ENCODE measurements at regions not wholly inside any gene's neighbourhood (a gene's known extent, or its start where the extent isn't known, plus 50 kb on each side); places are given as distances from the start of the nearest gene placed in this dataset.
"Not testable (repeated sequence)": the region's sequence is repeated elsewhere in the genome, so short reads cannot be mapped to it uniquely, and the experiment has no call there.

- no peak for DNase-seq (ENCODE audit: low read depth, low spot score)
- BruUV-seq (replicated peaks): no TSS peak
- no peak for FAIRE-seq
- no peaks in the 10 kb centered on the region for H3K4me1 ChIP-seq (ENCODE audit: control insufficient read depth, extremely low read depth, insufficient read depth, low read length)
- intact Hi-C loops (cut with micrococcal nuclease): no loop called here
- CTCF ChIA-PET: no interaction called here
- no peak overlapping the region for H3K4me2 ChIP-seq (ENCODE audit: insufficient read depth, low read length)
- POLR2A ChIA-PET: no interaction called here
- H3K79me2 ChIP-seq (ENCODE audit: control insufficient read depth, insufficient read depth, low read length): no peaks in the 10 kb centered on the region
- no peaks in the 10 kb centered on the region for H3K27me3 ChIP-seq (ENCODE audit: control insufficient read depth in 2 of 2, insufficient read depth in 2 of 2, low read length in 2 of 2)
- no peaks in the 10 kb centered on the region for H4K20me1 ChIP-seq (replicated peaks; ENCODE audit: control insufficient read depth, extremely low read depth, insufficient read depth, low read length)
- H3K9ac ChIP-seq (replicated peaks; ENCODE audit: extremely low read depth, insufficient read depth, low read length): no peak overlapping the region
- H2AFZ ChIP-seq (ENCODE audit: low read depth, low read length): no peak overlapping the region
- H3K36me3 ChIP-seq (ENCODE audit: control insufficient read depth in 2 of 2, extremely low read depth in 1 of 2, insufficient read depth in 2 of 2, low read length in 2 of 2): no peaks in the 10 kb centered on the region
- H3K4me3 ChIP-seq (replicated peaks in 1 of 3; ENCODE audit: insufficient read depth in 1 of 3, low read depth in 1 of 3, low read length in 3 of 3): no peak overlapping the region
- H3K9me3 ChIP-seq (replicated peaks; ENCODE audit: control insufficient read depth, insufficient read depth, low read length): no peaks in the 10 kb centered on the region
- H3K27ac ChIP-seq (ENCODE audit: insufficient read depth, low read depth, low read length): no peak overlapping the region
- no peaks in the 10 kb centered on the region for H3K9me1 ChIP-seq (replicated peaks; ENCODE audit: control insufficient read depth, extremely low read depth, insufficient read depth, low read length)
- dilution Hi-C loops (cut with MboI; ENCODE audit: extremely low pct_ligation_motif_present, low sequenced_read_pairs): no loop called here
- TF ChIP-seq FOS (IDR thresholded peaks at IDR 0.05; ENCODE audit: borderline replicate concordance, insufficient read depth, low read length) (no peak), GATA2 (IDR thresholded peaks at IDR 0.05; ENCODE audit: insufficient read depth, insufficient read length, low read depth, low read length) (no peak), MYC (IDR thresholded peaks at IDR 0.05; ENCODE audit: low read depth, low read length) (no peak), JUN (IDR thresholded peaks at IDR 0.05; ENCODE audit: borderline replicate concordance, insufficient read depth, insufficient read length, low read depth) (no peak), POLR2A (IDR thresholded peaks at IDR 0.05; ENCODE audit: low read depth, low read length) (no peak)
These were observed 96.6 kb upstream of the LRPAP1 start for GRCh38 chr4:3628868-3629175.

DNA sequence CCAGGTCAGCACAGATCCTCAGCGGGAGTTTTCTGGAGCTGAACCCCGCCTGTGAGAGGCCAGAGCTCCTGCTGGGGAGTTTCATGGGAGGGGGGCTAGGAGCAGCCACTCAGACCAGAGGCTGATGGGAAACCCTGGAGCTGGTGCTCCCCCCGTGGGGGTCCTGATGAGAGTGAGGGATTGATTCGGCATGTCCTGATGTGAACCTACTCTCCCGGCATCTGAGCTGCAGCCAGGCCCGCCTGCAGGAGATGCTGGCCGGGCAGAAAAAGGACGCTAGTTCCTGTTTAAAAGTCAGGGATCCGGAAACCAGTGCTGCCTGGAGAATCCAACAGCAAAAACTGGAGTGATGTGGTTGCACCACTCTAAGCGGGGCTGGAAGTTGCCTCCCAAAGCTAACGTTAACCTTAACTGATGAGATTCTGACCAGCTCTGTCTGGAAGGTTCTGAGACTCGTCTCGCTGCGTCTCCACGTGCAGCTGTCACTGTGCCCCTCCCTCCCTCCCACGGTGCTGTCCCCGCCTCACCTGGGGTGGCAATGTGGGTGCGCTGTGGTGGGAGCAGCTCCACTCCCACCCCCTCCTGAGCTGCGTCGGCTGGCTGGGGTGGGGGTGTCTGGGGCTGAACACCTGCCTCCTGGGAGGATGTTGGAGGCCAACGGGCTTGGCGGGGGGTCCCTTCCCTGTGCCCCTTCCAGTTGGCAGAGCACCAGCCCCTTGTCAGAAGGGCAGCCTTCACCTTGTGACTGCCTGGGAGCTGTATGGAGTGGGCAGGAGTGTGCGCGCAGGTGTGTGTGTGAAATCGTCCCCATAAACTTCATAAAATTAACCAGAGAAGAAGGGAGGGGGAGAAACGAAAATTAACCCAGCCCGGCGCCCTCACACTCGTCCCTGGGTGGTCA, 96.0 kb upstream of the LRPAP1 start:
- H3K36me3 ChIP-seq (ENCODE audit: control insufficient read depth in 2 of 2, extremely low read depth in 1 of 2, insufficient read depth in 2 of 2, low read length in 2 of 2); CTCF ChIA-PET; H3K9ac ChIP-seq (replicated peaks; ENCODE audit: extremely low read depth, insufficient read depth, low read length); H3K79me2 ChIP-seq (ENCODE audit: control insufficient read depth, insufficient read depth, low read length); H3K27ac ChIP-seq (ENCODE audit: insufficient read depth, low read depth, low read length); H4K20me1 ChIP-seq (replicated peaks; ENCODE audit: control insufficient read depth, extremely low read depth, insufficient read depth, low read length); H3K9me3 ChIP-seq (replicated peaks; ENCODE audit: control insufficient read depth, insufficient read depth, low read length); BruUV-seq (replicated peaks); H3K4me2 ChIP-seq (ENCODE audit: insufficient read depth, low read length); intact Hi-C loops (cut with micrococcal nuclease); H2AFZ ChIP-seq (ENCODE audit: low read depth, low read length); DNase-seq (ENCODE audit: low read depth, low spot score); H3K27me3 ChIP-seq (ENCODE audit: control insufficient read depth in 2 of 2, insufficient read depth in 2 of 2, low read length in 2 of 2); H3K4me1 ChIP-seq (ENCODE audit: control insufficient read depth, extremely low read depth, insufficient read depth, low read length); dilution Hi-C loops (cut with MboI; ENCODE audit: extremely low pct_ligation_motif_present, low sequenced_read_pairs); H3K9me1 ChIP-seq (replicated peaks; ENCODE audit: control insufficient read depth, extremely low read depth, insufficient read depth, low read length); POLR2A ChIA-PET; H3K4me3 ChIP-seq (replicated peaks in 1 of 3; ENCODE audit: insufficient read depth in 1 of 3, low read depth in 1 of 3, low read length in 3 of 3); FAIRE-seq: not testable (repeated sequence)

DNA sequence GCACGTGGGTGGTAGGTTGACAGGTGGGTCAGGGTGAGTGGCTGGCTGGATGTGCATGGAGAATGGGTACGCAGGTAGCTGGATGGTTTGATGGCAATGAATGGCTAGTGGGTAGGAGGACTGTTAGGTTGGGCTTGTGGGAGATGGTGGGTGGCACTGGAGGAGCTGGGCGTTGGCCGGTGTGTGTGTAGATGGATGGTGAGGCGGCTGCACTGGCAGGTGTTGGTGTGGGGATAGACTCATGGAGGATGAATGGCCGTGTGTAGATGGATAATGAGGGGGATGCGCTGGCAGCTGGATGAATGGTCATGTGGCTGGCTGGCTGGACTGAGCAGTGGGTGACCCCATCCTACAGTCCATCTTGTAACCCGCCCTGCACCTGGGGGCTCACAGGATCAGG, 95.2 kb upstream of the LRPAP1 start:
- H2AFZ ChIP-seq (ENCODE audit: low read depth, low read length); intact Hi-C loops (cut with micrococcal nuclease); H3K4me1 ChIP-seq (ENCODE audit: control insufficient read depth, extremely low read depth, insufficient read depth, low read length); BruUV-seq (replicated peaks); H3K9me3 ChIP-seq (replicated peaks; ENCODE audit: control insufficient read depth, insufficient read depth, low read length); H3K27ac ChIP-seq (ENCODE audit: insufficient read depth, low read depth, low read length); H3K36me3 ChIP-seq (ENCODE audit: control insufficient read depth in 2 of 2, extremely low read depth in 1 of 2, insufficient read depth in 2 of 2, low read length in 2 of 2); H3K4me2 ChIP-seq (ENCODE audit: insufficient read depth, low read length); H3K9ac ChIP-seq (replicated peaks; ENCODE audit: extremely low read depth, insufficient read depth, low read length); FAIRE-seq; H3K9me1 ChIP-seq (replicated peaks; ENCODE audit: control insufficient read depth, extremely low read depth, insufficient read depth, low read length); POLR2A ChIA-PET; dilution Hi-C loops (cut with MboI; ENCODE audit: extremely low pct_ligation_motif_present, low sequenced_read_pairs); H3K27me3 ChIP-seq (ENCODE audit: control insufficient read depth in 2 of 2, insufficient read depth in 2 of 2, low read length in 2 of 2); H4K20me1 ChIP-seq (replicated peaks; ENCODE audit: control insufficient read depth, extremely low read depth, insufficient read depth, low read length); H3K79me2 ChIP-seq (ENCODE audit: control insufficient read depth, insufficient read depth, low read length); H3K4me3 ChIP-seq (replicated peaks in 1 of 3; ENCODE audit: insufficient read depth in 1 of 3, low read depth in 1 of 3, low read length in 3 of 3); CTCF ChIA-PET; DNase-seq (ENCODE audit: low read depth, low spot score): not testable (repeated sequence)

All from endothelial cell of umbilical vein (primary cell).